Breast epithelium (tissue), 3 donors: ENCODE measurements at regions not wholly inside any gene's neighbourhood (a gene's known extent, or its start where the extent isn't known, plus 50 kb on each side); places are given as distances from the start of the nearest gene placed in this dataset.

Experiments used
- CTCF ChIP-seq, 3 donors: fragments of 450-650 bp; IDR thresholded peaks; one replicate each; pipeline ENCODE4 v1.5.1; 2016 to 2017; ENCODE audit warnings: antibody characterized with exemption in 3 of 3, mild to moderate bottlenecking in 3 of 3, moderate library complexity in 3 of 3
- POLR2A ChIP-seq: fragments of 450-650 bp; IDR thresholded peaks from one replicate; pipeline ENCODE4 v1.6.1; 2016; ENCODE audit warnings: antibody characterized with exemption, mild to moderate bottlenecking, moderate library complexity
- POLR2AphosphoS5 ChIP-seq, 3 donors: sonication (generic); formaldehyde crosslinking; IDR thresholded peaks; one replicate each; pipeline ENCODE4 v1.6.1; 2017; ENCODE audit warnings: antibody characterized with exemption in 3 of 3

- TF ChIP-seq POLR2A (no peak), CTCF (IDR thresholded peaks at IDR 0.05) (no peak), POLR2AphosphoS5 (IDR thresholded peaks at IDR 0.05) (no peak)
These were observed 52.6 kb upstream of the ARAP3 start for GRCh38 chr5:141734501-141735229.
